ENCODE measurements at regions not wholly inside any gene's neighbourhood (a gene's known extent, or its start where the extent isn't known, plus 50 kb on each side); places are given as distances from the start of the nearest gene placed in this dataset.

DNA sequence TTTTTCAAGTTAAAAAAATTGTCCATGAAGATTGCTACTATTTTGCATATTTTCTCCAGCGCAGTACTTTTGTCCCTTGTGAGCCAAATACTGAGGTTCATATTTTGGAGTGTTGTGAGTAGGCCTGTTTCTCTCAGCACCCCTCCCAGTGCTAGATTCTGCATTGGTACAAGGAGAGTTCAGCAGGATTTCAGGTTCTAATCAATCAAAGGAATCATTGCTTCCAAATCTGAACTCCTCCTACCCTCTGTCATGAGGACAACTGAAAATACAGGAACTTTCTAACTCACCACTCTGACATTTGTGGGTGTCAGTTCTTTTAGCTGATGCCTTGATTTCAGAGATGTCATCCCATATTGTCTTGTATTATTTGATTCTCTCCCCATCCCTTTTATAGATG lies 299.9 kb downstream of the FZD1 start (continued):
- TF ChIP-seq SPI1 (IDR thresholded peaks at IDR 0.05; ENCODE audit: borderline replicate concordance, insufficient read depth, low read depth, low read length) = no peak
- TF ChIP-seq, protein P1, sequence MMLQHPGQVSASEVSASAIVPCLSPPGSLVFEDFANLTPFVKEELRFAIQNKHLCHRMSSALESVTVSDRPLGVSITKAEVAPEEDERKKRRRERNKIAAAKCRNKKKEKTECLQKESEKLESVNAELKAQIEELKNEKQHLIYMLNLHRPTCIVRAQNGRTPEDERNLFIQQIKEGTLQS (IDR thresholded peaks at IDR 0.05; ENCODE audit: borderline replicate concordance, extremely low read depth, low read depth, low read length) = no peak
- TF ChIP-seq, protein P2, sequence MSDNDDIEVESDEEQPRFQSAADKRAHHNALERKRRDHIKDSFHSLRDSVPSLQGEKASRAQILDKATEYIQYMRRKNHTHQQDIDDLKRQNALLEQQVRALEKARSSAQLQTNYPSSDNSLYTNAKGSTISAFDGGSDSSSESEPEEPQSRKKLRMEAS (IDR thresholded peaks at IDR 0.05; ENCODE audit: low read depth, low read length) = no peak

DNA sequence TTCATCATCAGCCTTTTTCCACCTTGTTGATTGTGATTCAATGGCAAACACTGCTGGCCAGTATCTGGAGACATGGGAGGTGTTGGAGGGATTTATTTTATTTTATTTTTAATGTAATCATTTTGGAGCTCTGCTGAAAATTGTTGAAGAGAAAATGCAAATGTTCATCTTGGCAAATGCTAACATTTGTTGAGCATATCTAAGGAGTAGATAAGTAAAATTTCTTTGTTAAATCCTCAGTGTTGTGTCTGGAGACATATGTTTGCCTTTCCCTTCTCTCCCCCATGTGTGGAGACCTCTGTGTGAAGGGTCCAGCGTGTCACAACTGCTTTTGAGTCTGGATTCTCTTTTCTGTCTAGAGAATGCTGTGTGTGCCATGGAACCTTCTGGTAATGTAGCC lies 300.3 kb downstream of the FZD1 start:
- in situ Hi-C loops (cut with MboI) = no loop called here
- TF ChIP-seq, protein P3, sequence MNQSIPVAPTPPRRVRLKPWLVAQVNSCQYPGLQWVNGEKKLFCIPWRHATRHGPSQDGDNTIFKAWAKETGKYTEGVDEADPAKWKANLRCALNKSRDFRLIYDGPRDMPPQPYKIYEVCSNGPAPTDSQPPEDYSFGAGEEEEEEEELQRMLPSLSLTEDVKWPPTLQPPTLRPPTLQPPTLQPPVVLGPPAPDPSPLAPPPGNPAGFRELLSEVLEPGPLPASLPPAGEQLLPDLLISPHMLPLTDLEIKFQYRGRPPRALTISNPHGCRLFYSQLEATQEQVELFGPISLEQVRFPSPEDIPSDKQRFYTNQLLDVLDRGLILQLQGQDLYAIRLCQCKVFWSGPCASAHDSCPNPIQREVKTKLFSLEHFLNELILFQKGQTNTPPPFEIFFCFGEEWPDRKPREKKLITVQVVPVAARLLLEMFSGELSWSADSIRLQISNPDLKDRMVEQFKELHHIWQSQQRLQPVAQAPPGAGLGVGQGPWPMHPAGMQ (IDR thresholded peaks at IDR 0.05; ENCODE audit: borderline replicate concordance) = no peak
- TF ChIP-seq, protein P4, sequence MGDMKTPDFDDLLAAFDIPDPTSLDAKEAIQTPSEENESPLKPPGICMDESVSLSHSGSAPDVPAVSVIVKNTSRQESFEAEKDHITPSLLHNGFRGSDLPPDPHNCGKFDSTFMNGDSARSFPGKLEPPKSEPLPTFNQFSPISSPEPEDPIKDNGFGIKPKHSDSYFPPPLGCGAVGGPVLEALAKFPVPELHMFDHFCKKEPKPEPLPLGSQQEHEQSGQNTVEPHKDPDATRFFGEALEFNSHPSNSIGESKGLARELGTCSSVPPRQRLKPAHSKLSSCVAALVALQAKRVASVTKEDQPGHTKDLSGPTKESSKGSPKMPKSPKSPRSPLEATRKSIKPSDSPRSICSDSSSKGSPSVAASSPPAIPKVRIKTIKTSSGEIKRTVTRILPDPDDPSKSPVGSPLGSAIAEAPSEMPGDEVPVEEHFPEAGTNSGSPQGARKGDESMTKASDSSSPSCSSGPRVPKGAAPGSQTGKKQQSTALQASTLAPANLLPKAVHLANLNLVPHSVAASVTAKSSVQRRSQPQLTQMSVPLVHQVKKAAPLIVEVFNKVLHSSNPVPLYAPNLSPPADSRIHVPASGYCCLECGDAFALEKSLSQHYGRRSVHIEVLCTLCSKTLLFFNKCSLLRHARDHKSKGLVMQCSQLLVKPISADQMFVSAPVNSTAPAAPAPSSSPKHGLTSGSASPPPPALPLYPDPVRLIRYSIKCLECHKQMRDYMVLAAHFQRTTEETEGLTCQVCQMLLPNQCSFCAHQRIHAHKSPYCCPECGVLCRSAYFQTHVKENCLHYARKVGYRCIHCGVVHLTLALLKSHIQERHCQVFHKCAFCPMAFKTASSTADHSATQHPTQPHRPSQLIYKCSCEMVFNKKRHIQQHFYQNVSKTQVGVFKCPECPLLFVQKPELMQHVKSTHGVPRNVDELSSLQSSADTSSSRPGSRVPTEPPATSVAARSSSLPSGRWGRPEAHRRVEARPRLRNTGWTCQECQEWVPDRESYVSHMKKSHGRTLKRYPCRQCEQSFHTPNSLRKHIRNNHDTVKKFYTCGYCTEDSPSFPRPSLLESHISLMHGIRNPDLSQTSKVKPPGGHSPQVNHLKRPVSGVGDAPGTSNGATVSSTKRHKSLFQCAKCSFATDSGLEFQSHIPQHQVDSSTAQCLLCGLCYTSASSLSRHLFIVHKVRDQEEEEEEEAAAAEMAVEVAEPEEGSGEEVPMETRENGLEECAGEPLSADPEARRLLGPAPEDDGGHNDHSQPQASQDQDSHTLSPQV (IDR thresholded peaks at IDR 0.05) = no peak
- TF ChIP-seq, protein P5, sequence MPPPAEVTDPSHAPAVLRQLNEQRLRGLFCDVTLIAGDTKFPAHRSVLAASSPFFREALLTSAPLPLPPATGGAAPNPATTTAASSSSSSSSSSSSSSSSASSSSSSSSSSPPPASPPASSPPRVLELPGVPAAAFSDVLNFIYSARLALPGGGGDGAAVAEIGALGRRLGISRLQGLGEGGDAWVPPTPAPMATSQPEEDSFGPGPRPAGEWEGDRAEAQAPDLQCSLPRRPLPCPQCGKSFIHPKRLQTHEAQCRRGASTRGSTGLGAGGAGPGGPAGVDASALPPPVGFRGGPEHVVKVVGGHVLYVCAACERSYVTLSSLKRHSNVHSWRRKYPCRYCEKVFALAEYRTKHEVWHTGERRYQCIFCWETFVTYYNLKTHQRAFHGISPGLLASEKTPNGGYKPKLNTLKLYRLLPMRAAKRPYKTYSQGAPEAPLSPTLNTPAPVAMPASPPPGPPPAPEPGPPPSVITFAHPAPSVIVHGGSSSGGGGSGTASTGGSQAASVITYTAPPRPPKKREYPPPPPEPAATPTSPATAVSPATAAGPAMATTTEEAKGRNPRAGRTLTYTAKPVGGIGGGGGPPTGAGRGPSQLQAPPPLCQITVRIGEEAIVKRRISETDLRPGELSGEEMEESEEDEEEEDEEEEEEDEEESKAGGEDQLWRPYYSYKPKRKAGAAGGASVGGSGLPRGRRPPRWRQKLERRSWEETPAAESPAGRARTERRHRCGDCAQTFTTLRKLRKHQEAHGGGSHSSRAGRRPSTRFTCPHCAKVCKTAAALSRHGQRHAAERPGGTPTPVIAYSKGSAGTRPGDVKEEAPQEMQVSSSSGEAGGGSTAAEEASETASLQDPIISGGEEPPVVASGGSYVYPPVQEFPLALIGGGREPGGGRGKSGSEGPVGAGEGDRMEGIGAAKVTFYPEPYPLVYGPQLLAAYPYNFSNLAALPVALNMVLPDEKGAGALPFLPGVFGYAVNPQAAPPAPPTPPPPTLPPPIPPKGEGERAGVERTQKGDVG (CRISPR knock-in tag; IDR thresholded peaks at IDR 0.05) = no peak
- TF ChIP-seq FOXK2 (IDR thresholded peaks at IDR 0.05) (no peak), SMC3 (IDR thresholded peaks at IDR 0.05; ENCODE audit: borderline replicate concordance, low read length) (no peak), TCF12 (IDR thresholded peaks at IDR 0.05; ENCODE audit: low read depth, low read length) (no peak), KDM1A (IDR thresholded peaks at IDR 0.05; ENCODE audit: borderline replicate concordance) (no peak), POLR2AphosphoS2 (IDR thresholded peaks at IDR 0.05; ENCODE audit: low read depth, low read length) (no peak), YBX1 (IDR thresholded peaks at IDR 0.05) (no peak)
- TF ChIP-seq, protein P6, sequence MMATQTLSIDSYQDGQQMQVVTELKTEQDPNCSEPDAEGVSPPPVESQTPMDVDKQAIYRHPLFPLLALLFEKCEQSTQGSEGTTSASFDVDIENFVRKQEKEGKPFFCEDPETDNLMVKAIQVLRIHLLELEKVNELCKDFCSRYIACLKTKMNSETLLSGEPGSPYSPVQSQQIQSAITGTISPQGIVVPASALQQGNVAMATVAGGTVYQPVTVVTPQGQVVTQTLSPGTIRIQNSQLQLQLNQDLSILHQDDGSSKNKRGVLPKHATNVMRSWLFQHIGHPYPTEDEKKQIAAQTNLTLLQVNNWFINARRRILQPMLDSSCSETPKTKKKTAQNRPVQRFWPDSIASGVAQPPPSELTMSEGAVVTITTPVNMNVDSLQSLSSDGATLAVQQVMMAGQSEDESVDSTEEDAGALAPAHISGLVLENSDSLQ (IDR thresholded peaks at IDR 0.05) = no peak

More for the DNA sequence above, 300.3 kb downstream of the FZD1 start:
- intact Hi-C loops (cut with micrococcal nuclease; ENCODE audit: unreplicated experiment) = no loop called here
- ATAC-seq (no peak), FAIRE-seq (no peak), DNase-seq (ENCODE audit: low read depth, low spot score) (no peak)
- H3K9ac ChIP-seq (ENCODE audit: control insufficient read depth, insufficient read depth, low read length) = no peak overlapping the region
- SMC1A ChIA-PET (ENCODE audit: uncharacterized antibody, unreplicated experiment) = no interaction called here
- H3K4me2 ChIP-seq (ENCODE audit: control insufficient read depth, insufficient read depth) = no peak overlapping the region
- 0% methylated on average over 1 of the region's 1 CpG for WGBS (ENCODE audit: insufficient coverage, insufficient replicate concordance, low lambda C conversion rate, missing lambda C conversion rate)
- no peaks in the 10 kb centered on the region for H3K4me1 ChIP-seq (ENCODE audit: control insufficient read depth, insufficient read depth, low read length)
- H3K36me3 ChIP-seq (ENCODE audit: control insufficient read depth in 2 of 2, insufficient read depth in 2 of 2, low read length in 1 of 2) = no peaks in the 10 kb centered on the region
- H3K27me3 ChIP-seq (replicated peaks in 1 of 2; ENCODE audit: control insufficient read depth in 2 of 2, insufficient read depth in 2 of 2, low read length in 1 of 2) = peaks cover 0 to 1% of the 10 kb centered on the region in 2 experiments; a peak in 1 of 4 replicates
- H3K27ac ChIP-seq (ENCODE audit: control insufficient read depth, insufficient read depth) = no peak overlapping the region
- H4K20me1 ChIP-seq (ENCODE audit: control insufficient read depth, insufficient read depth) = no peaks in the 10 kb centered on the region
- POLR2A ChIA-PET = no interaction called here
- CTCF ChIA-PET = no interaction called here
- H3K9me3 ChIP-seq (replicated peaks; ENCODE audit: control insufficient read depth, insufficient read depth, low read length) = no peaks in the 10 kb centered on the region
- H2AFZ ChIP-seq (ENCODE audit: control insufficient read depth, low read depth, low read length) = no peak overlapping the region
- RAD21 ChIA-PET (ENCODE audit: unreplicated experiment) = no interaction called here
- BruUV-seq (replicated peaks) = no TSS peak
- H3K4me3 ChIP-seq = no peak overlapping the region
- H3K79me2 ChIP-seq (ENCODE audit: control insufficient read depth, insufficient read depth, low read length) = no peaks in the 10 kb centered on the region
